AG04450 (cell line): ENCODE measurements at regions not wholly inside any gene's neighbourhood (a gene's known extent, or its start where the extent isn't known, plus 50 kb on each side); places are given as distances from the start of the nearest gene placed in this dataset.
"Not testable (repeated sequence)": the region's sequence is repeated elsewhere in the genome, so short reads cannot be mapped to it uniquely, and the experiment has no call there.

Source experiments
- CTCF ChIA-PET: fragments of 300-600, 350-600 bp; formaldehyde crosslinking; extraction: SDS; loops from one replicate; lab custom pipeline; 2022; ENCODE audit warnings: antibody characterized with exemption, inconsistent platforms; lab: Charles Lee
- POLR2A ChIA-PET: fragments of 350-600 bp; formaldehyde crosslinking; extraction: SDS; loops from one replicate; lab custom pipeline; 2021; ENCODE audit warnings: antibody characterized with exemption, inconsistent platforms; lab: Yijun Ruan, JAX
- DNase-seq: peaks from one replicate; pipeline ENCODE4 v3.0.0-alpha.2; 2011; ENCODE audit warnings: low read depth, low spot score
- H3K27ac ChIP-seq: one replicate; pipeline ENCODE4 v1.5.1; 2012; ENCODE audit warnings: low read depth, low read length, control low read depth
- H3K27me3 ChIP-seq: one replicate; pipeline ENCODE4 v1.6.0; 2012; ENCODE audit warnings: low read length; ENCODE audit not compliant: control insufficient read depth, insufficient read depth
- H3K4me3 ChIP-seq: 2 replicates; pipeline ENCODE4 v1.5.1; 2011; ENCODE audit warnings: mild to moderate bottlenecking, low read depth, low read length, control low read depth
- H3K9me3 ChIP-seq: 2 replicates; pipeline ENCODE4 v1.5.1; 2012; ENCODE audit warnings: low read length; ENCODE audit not compliant: control insufficient read depth, insufficient read depth
- CTCF ChIP-seq: IDR thresholded peaks from 2 replicates; pipeline ENCODE4 v1.5.1; 2011; ENCODE audit warnings: low read depth, low read length, control low read depth, inconsistent platforms

- ChIA-PET POLR2A (no interaction called here), CTCF (no interaction called here)
- Histone ChIP-seq H3K9me3 (no peaks in the 10 kb centered on the region), H3K27ac (no peak overlapping the region), H3K4me3 (no peak overlapping the region), H3K27me3 (peaks cover 7% of the 10 kb centered on the region)
- DNase-seq, result no peak
- TF ChIP-seq CTCF, result no peak
These were observed 218.8 kb upstream of the HES1 start for GRCh38 chr3:193917158-193917557.

GRCh38 chr3:193921465-193921864, 214.5 kb upstream of the HES1 start:
- no peak overlapping the region for H3K4me3 ChIP-seq
- H3K9me3 ChIP-seq, result peaks cover 4% of the 10 kb centered on the region; the same call in 1 of the 2 replicates
- TF ChIP-seq CTCF, result no peak
- ChIA-PET POLR2A (no interaction called here), CTCF (no interaction called here)
- no peak overlapping the region for H3K27ac ChIP-seq
- H3K27me3 ChIP-seq, result peaks cover 2% of the 10 kb centered on the region
- no peak for DNase-seq

- no peak overlapping the region for H3K27ac ChIP-seq
- peaks cover 2% of the 10 kb centered on the region for H3K27me3 ChIP-seq
- CTCF ChIA-PET, result no interaction called here
- TF ChIP-seq CTCF, result no peak
- DNase-seq, result no peak
- POLR2A ChIA-PET, result no interaction called here
- H3K4me3 ChIP-seq, result no peak overlapping the region
- peaks cover 4% of the 10 kb centered on the region; the same call in 1 of the 2 replicates for H3K9me3 ChIP-seq
These were observed 213.7 kb upstream of the HES1 start for GRCh38 chr3:193922034-193922774.

GRCh38 chr3:193923958-193924357, 212.0 kb upstream of the HES1 start:
- H3K27me3 ChIP-seq, H3K9me3 ChIP-seq, CTCF ChIA-PET, H3K27ac ChIP-seq, POLR2A ChIA-PET, DNase-seq, H3K4me3 ChIP-seq: not testable (repeated sequence)

- CTCF ChIA-PET, POLR2A ChIA-PET, H3K9me3 ChIP-seq, H3K27ac ChIP-seq, DNase-seq, H3K27me3 ChIP-seq, H3K4me3 ChIP-seq: not testable (repeated sequence)
These were observed 209.9 kb upstream of the HES1 start for GRCh38 chr3:193926071-193926470.

GRCh38 chr3:193927413-193928206, 208.3 kb upstream of the HES1 start:
- DNase-seq, CTCF ChIA-PET, H3K9me3 ChIP-seq, POLR2A ChIA-PET, H3K4me3 ChIP-seq, H3K27me3 ChIP-seq, H3K27ac ChIP-seq: not testable (repeated sequence)
